IPS DF 6.9 (cell line): ENCODE measurements at regions not wholly inside any gene's neighbourhood (a gene's known extent, or its start where the extent isn't known, plus 50 kb on each side); places are given as distances from the start of the nearest gene placed in this dataset.

Experiments used
- DNase-seq: peaks from one replicate; pipeline ENCODE4 v3.0.0-alpha.2; 2013; ENCODE audit warnings: low read depth, low spot score
- H3K27ac ChIP-seq: one replicate; pipeline ENCODE4 v1.5.1; 2013; ENCODE audit warnings: low read length, control low read depth
- H3K27me3 ChIP-seq: 2 replicates; pipeline ENCODE4 v1.6.1; 2013; ENCODE audit warnings: mild to moderate bottlenecking, low read length; ENCODE audit not compliant: control insufficient read depth, insufficient read depth
- H3K36me3 ChIP-seq: 2 replicates; pipeline ENCODE4 v1.6.1; 2013; ENCODE audit warnings: low read length; ENCODE audit not compliant: control insufficient read depth, insufficient read depth
- H3K4me1 ChIP-seq: 2 replicates; pipeline ENCODE4 v1.6.1; 2013; ENCODE audit warnings: low read length; ENCODE audit not compliant: control insufficient read depth, insufficient read depth
- H3K4me3 ChIP-seq: 2 replicates; pipeline ENCODE4 v1.5.1; 2013; ENCODE audit warnings: mild to moderate bottlenecking, low read length
- H3K9me3 ChIP-seq: 2 replicates; pipeline ENCODE4 v1.6.1; 2013; ENCODE audit warnings: low read length, inconsistent platforms; ENCODE audit not compliant: control insufficient read depth, insufficient read depth
- WGBS: extraction: QIAGEN DNeasy Blood & Tissue Kit; methylation state at CpG from one replicate; pipeline ENCODE4 v1.1.7; 2013; ENCODE audit warnings: mixed read lengths, missing lambda C conversion rate; ENCODE audit not compliant: insufficient read length, insufficient coverage; 5-methylcytosine and 5-hydroxymethylcytosine counted together

- no CpG with 5 or more reads among the region's 4 CpGs for WGBS
- DNase-seq = no peak
Measured at GRCh38 chr2:17327649-17328048, 190.6 kb downstream of the RAD51AP2 start.

GRCh38 chr2:17326717-17327116, 191.5 kb downstream of the RAD51AP2 start:
- no peak overlapping the region for H3K27ac ChIP-seq
- no peaks in the 10 kb centered on the region for H3K9me3 ChIP-seq
- no CpG with 5 or more reads among the region's 2 CpGs for WGBS
- H3K4me3 ChIP-seq = no peak overlapping the region
- no peaks in the 10 kb centered on the region for H3K4me1 ChIP-seq
- H3K27me3 ChIP-seq = no peaks in the 10 kb centered on the region
- H3K36me3 ChIP-seq = no peaks in the 10 kb centered on the region
- DNase-seq = no peak

More at GRCh38 chr2:17327649-17328048, 190.6 kb downstream of the RAD51AP2 start:
- no peaks in the 10 kb centered on the region for H3K9me3 ChIP-seq
- H3K4me1 ChIP-seq = no peaks in the 10 kb centered on the region
- H3K27ac ChIP-seq = no peak overlapping the region
- no peaks in the 10 kb centered on the region for H3K36me3 ChIP-seq
- no peak overlapping the region for H3K4me3 ChIP-seq
- H3K27me3 ChIP-seq = no peaks in the 10 kb centered on the region

GRCh38 chr2:17323697-17324096, 194.5 kb downstream of the RAD51AP2 start:
- Histone ChIP-seq H3K4me3 (no peak overlapping the region), H3K9me3 (no peaks in the 10 kb centered on the region), H3K36me3 (no peaks in the 10 kb centered on the region), H3K27ac (no peak overlapping the region), H3K4me1 (no peaks in the 10 kb centered on the region), H3K27me3 (no peaks in the 10 kb centered on the region)
- no CpG with 5 or more reads among the region's 5 CpGs for WGBS
- DNase-seq = no peak

- no peak for DNase-seq
- Histone ChIP-seq H3K36me3 (no peaks in the 10 kb centered on the region), H3K4me3 (no peak overlapping the region), H3K9me3 (no peaks in the 10 kb centered on the region), H3K27ac (no peak overlapping the region), H3K4me1 (no peaks in the 10 kb centered on the region), H3K27me3 (no peaks in the 10 kb centered on the region)
- no CpG with 5 or more reads among the region's 2 CpGs for WGBS
Measured at GRCh38 chr2:17322461-17322860, 195.8 kb downstream of the RAD51AP2 start.

DNA sequence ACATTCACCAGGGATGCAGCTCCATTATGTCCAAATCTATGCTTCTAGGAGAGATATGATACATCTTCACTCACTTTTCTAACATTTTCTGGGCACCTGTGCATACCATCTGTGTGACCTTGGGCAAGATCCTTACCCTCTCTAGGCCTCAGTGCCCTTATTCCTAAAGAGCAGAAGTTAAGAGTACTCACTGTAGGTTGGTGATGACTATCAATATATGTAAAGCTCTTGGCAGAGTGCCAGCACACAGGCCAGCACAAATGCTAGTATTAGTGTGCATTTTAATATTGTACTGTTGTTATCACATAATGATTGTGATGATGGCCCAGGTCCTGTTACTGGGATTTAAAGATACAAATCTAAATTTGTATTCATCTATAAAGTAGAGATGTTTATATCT, 199.2 kb downstream of the RAD51AP2 start:
- no peak overlapping the region for H3K4me3 ChIP-seq
- no peak overlapping the region for H3K27ac ChIP-seq
- H3K9me3 ChIP-seq = no peaks in the 10 kb centered on the region
- H3K4me1 ChIP-seq = no peaks in the 10 kb centered on the region
- no peak for DNase-seq
- no peaks in the 10 kb centered on the region for H3K36me3 ChIP-seq
- H3K27me3 ChIP-seq = no peaks in the 10 kb centered on the region

DNA sequence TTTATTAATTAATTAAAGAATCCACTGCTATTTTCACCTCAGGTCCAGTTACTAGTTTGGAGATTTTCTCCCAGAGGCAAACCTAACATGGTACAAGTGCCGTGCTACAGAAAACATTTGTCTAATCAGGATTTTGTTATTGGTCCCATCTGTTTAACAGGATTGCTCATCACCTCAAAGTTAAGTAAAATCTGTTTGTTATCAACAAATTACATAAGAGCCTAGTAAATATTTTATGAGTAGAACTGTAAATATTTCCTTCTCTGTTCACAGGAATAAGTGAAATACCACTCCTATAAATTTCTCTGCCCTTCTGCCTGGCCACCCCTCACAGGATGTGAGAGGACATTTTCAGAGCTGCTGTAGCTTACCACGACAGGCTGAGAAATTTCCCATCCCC, 200.2 kb downstream of the RAD51AP2 start:
- no peak for DNase-seq
- Histone ChIP-seq H3K36me3 (no peaks in the 10 kb centered on the region), H3K4me1 (no peaks in the 10 kb centered on the region), H3K27ac (no peak overlapping the region), H3K27me3 (no peaks in the 10 kb centered on the region), H3K9me3 (no peaks in the 10 kb centered on the region), H3K4me3 (no peak overlapping the region)
- WGBS = no CpG with 5 or more reads among the region's 2 CpGs

DNA sequence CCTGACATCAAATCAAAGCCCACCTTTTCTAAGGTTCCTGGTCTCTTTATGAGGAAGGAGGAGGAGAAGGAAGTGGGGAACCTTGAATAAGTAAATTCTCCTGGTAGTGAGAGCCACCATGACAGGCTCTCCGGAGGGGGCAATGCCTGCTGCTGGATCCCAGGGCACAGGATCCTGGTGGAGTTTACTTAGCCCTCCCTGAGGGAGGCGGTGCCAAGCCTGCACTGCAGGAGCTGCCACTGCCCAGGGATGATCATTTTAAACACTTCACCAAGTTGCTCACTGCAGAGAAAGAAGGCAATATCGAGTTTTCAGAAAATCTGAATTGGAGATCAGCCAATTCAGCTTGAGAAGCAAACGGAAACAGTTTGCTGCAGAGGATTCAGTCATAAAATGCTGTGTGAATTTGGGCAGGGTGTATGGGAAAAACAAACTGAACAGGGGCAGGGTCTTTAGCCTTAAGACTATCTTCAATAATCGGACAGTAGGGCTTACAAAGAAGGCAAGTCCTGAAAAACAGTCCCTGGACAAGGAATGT, 200.7 kb downstream of the RAD51AP2 start:
- H3K4me1 ChIP-seq = no peaks in the 10 kb centered on the region
- no peak for DNase-seq
- no peaks in the 10 kb centered on the region for H3K36me3 ChIP-seq
- H3K27me3 ChIP-seq = no peaks in the 10 kb centered on the region
- no peak overlapping the region for H3K4me3 ChIP-seq
- no CpG with 5 or more reads among the region's 5 CpGs for WGBS
- no peaks in the 10 kb centered on the region for H3K9me3 ChIP-seq
- no peak overlapping the region for H3K27ac ChIP-seq

GRCh38 chr2:17313261-17313660, 205.0 kb downstream of the RAD51AP2 start:
- Histone ChIP-seq H3K27ac (no peak overlapping the region), H3K36me3 (no peaks in the 10 kb centered on the region), H3K4me3 (no peak overlapping the region), H3K4me1 (no peaks in the 10 kb centered on the region), H3K9me3 (no peaks in the 10 kb centered on the region), H3K27me3 (no peaks in the 10 kb centered on the region)
- WGBS = no CpG with 5 or more reads among the region's 4 CpGs
- DNase-seq = no peak

- Histone ChIP-seq H3K36me3 (no peaks in the 10 kb centered on the region), H3K27ac (no peak overlapping the region), H3K9me3 (no peaks in the 10 kb centered on the region), H3K4me3 (no peak overlapping the region), H3K27me3 (no peaks in the 10 kb centered on the region), H3K4me1 (no peaks in the 10 kb centered on the region)
- WGBS = no CpG with 5 or more reads among the region's 1 CpG
- no peak for DNase-seq
Measured at GRCh38 chr2:17311771-17312511, 206.3 kb downstream of the RAD51AP2 start.

DNA sequence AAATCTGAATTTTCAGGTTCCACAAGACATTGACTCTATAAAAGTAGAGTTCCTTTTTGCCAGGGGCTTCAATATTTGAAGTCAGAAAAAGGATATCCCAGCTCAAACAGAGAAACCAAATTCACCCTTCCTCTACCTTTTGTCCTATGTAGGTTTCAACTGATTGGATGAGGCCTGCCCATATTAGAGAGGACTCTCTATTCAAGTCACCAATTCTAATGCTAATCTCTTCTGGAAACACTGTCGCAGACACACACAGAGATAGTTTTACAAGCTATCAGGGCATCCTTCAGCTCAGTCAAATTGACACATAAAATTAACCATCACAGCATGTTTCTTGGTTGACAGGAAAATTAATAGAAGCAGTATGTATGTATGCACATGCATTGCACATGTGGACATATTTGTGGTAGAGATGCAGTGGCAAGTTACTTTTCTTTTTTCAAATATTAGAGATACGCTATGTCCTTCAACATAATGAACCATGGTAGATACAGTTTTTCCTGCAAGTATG, 207.1 kb downstream of the RAD51AP2 start:
- H3K4me3 ChIP-seq = no peak overlapping the region
- no peaks in the 10 kb centered on the region for H3K4me1 ChIP-seq
- no peaks in the 10 kb centered on the region for H3K27me3 ChIP-seq
- no peaks in the 10 kb centered on the region for H3K9me3 ChIP-seq
- H3K27ac ChIP-seq = no peak overlapping the region
- WGBS = no CpG with 5 or more reads among the region's 2 CpGs
- DNase-seq = no peak
- no peaks in the 10 kb centered on the region for H3K36me3 ChIP-seq
